Activated CD8-positive, alpha-beta memory T cell treated with anti-CD3 and anti-CD28 coated beads, Interleukin-2, amount 50 U/mL, for 24 hours (primary cell): ENCODE measurements at regions not wholly inside any gene's neighbourhood (a gene's known extent, or its start where the extent isn't known, plus 50 kb on each side); places are given as distances from the start of the nearest gene placed in this dataset.

Source experiments
- DNase-seq: peaks from one replicate; pipeline ENCODE4 v3.0.0-alpha.2; 2020; ENCODE audit errors: extremely low read depth

GRCh38 chr6:103079867-103080266, 1686.4 kb downstream of the GRIK2 start:
- no peak for DNase-seq

DNA sequence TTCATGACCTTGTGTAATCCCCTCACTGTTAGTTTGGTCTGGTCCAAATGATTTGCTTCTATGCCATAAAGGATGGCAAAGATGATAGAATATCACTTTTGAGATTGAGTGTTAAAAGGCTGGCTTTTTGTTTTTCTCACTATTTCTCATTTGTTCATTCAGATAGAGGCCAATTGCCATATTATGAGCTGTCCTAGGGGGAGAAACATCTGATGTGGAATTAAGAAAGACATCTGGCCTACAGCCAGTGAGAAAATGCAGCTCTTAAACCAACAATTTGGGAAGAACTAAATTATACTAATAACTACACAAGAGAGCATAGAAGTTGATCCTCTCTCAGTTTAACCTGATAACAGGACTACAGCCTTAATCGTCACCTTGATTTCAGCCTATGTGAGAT, 1668.6 kb downstream of the GRIK2 start:
- no peak for DNase-seq

- DNase-seq, result no peak
Measured at GRCh38 chr6:103047567-103047966, 1654.1 kb downstream of the GRIK2 start.

- DNase-seq, result no peak
Measured at GRCh38 chr6:103042336-103042735, 1648.8 kb downstream of the GRIK2 start.

GRCh38 chr6:103036846-103037245, 1643.3 kb downstream of the GRIK2 start:
- DNase-seq, result no peak

DNA sequence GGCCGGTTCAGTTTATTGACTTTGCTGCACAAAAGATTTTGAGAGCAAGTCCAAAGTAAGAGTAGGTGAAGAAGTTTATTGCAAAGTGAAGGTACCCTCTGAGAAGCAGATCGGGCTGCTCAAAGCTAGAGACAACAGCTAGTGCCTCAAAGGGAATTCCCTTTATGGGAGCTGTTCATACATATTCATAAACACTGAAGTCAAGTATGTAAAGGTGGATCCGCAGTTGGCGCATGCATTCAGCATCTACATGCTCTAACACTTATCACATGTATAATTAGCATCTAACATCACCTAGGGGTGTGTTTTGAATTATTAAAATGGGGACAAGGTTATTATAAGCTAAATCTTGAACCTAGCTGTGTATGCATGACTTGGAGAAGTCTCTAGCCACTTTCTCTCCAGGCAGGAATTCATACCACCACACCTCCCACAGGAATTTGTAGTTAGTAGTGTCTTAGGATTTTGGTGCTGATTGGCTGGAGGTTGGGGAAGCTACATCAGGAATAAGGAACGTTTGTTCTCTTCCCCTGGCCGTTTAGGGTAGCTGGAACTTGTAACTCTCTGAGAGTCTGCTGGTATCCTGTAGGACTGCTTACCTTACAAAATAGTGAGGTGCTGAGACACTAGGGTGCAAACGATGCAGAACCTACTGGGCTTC, 1633.9 kb downstream of the GRIK2 start:
- DNase-seq, result no peak

GRCh38 chr6:103018426-103018825, 1624.9 kb downstream of the GRIK2 start:
- DNase-seq, result no peak

DNA sequence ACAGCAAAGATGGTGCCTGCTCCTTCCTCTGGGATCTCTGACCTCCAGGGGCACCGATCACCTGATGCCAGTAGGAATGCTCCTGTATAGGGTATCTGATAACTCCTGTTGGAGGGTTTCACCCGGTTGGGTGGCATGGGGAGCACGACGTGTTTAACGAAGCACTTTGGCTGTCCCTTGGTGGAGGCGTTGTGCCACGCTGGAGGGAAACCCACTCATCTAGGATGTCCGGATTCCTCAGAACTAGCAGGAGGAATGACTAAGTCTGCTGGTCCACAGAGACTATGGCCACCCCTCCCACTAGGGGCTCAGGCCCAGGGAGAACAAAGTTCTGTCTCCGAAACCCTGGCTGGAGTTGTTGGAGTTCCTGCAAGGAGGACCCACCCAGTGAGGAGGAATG, 1624.4 kb downstream of the GRIK2 start:
- DNase-seq, result no peak

DNA sequence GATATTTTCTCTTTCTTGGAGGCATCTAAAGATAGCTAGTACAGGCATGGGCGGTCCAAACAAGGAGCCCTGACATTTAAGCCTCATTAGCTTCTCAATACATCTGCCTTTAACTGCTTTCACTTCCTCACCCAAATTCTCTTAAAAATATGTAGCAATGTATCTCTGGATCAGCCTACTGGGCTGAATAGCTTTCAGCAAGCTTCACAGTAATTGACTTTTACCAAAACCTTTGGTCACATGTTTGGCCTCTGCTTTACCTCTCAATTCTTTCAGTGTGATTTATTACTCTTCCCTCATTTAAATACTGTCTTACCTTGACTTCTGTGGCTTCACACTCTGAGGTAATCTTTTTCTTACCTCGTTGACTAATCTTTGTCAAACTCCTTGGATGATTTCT, 1618.1 kb downstream of the GRIK2 start:
- no peak for DNase-seq

DNA sequence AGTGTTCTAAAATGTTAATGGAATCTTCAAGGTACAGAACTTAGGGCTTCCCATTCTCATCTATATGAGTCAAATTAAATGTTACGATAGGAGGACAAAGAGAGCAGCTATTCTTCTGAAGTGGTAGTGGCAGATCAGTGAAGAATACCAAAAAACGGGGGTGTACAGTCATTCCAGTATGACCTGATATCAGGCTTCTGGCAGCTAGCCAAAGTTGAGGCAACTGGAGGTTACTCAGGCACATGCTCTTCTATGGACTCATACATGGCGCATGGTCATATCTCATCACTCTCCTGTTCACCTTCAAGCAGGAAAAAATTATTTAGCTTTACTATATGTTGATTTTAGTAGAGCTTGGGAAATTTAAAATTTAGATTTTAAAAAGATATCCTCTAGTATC, 1608.8 kb downstream of the GRIK2 start:
- no peak for DNase-seq

- DNase-seq, result no peak
Measured at GRCh38 chr6:103001724-103002123, 1608.2 kb downstream of the GRIK2 start.

- DNase-seq, result no peak
Measured at GRCh38 chr6:103000688-103001087, 1607.2 kb downstream of the GRIK2 start.

DNA sequence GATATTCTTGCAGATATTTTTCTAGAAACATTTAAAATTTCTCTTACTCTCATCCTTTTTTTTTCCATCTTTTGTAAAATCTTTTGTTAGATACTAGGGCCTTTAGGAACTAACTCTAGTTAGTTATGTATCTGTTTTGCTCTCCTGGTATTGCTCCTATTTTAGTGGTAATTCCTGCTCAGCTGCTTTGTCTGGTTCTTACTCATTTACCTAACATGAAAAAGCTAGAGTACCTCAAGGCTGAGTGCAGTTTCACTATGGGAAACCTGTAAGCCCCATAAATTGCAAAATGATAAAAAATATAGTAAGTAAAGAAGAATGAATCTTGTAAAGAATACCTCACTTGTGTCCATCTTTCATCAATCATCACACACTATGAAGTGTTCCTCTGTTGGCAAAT, 1602.0 kb downstream of the GRIK2 start:
- DNase-seq, result no peak

GRCh38 chr6:102994866-102995265, 1601.4 kb downstream of the GRIK2 start:
- DNase-seq, result no peak

DNA sequence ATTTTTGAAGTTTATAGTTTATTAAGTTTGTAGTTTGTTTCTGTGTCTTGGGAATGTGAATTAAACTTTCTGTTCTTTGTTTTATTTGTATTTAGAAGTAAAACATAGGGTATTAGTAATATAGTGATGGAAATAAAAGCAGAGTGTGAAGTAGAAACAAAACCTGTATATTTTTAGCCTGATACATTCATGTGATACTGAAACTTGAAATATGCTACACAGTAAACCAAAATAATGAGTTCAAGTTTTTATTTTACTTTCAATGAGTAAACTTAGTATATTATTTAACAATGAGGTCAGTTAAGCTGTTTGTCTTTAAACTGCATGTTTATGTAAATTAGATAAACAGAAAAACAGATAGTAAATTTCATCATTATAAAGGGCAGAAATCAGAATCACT, 1592.6 kb downstream of the GRIK2 start:
- DNase-seq, result no peak

- no peak for DNase-seq
Measured at GRCh38 chr6:102984357-102984756, 1590.8 kb downstream of the GRIK2 start.

DNA sequence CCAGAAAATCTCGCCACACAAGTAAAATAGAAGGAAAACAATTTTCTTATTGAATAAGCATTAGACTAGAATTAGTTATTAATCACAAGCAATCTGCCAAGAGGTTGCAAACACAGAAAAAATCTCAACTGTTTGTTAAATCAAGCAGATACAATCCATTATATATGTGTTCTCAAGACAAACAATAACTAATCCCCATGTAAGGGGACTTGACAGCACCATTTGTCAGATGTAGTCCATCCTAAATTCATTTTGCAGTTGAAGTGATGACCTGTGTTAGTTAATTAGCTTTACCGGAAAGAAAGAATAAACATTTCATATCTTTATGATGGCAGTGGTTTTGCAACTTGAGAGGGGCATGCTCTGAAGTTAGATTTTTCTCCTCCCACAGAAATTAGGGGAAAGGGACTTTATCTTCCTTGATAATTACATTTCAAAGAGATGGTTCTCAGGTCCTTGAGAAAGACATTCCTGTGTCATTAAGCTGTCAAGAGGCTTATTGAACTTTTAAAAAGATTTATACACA, 1588.0 kb downstream of the GRIK2 start:
- no peak for DNase-seq

GRCh38 chr6:102980951-102981350, 1587.4 kb downstream of the GRIK2 start:
- no peak for DNase-seq

- DNase-seq, result no peak
Measured at GRCh38 chr6:102961902-102962301, 1568.4 kb downstream of the GRIK2 start.

DNA sequence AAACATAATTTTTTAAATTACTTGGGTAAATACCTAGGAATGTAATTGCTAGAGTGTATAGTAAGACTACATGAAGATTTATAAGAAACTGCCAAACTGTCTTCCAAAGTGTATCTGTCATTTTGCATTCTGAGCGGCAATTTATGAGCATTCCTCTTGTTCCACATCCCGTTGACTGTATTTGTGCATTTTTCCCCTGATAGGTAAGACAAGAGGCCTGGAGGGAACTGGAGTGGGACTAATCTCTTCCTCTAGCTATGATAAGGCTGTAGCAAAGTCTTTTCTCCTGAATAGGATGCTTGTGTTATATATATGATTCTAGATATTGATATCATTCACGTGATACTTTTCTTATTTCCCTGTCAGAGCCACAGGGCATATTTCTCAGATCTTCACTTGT, 1557.5 kb downstream of the GRIK2 start:
- no peak for DNase-seq

GRCh38 chr6:102944475-102944874, 1551.0 kb downstream of the GRIK2 start:
- no peak for DNase-seq

DNA sequence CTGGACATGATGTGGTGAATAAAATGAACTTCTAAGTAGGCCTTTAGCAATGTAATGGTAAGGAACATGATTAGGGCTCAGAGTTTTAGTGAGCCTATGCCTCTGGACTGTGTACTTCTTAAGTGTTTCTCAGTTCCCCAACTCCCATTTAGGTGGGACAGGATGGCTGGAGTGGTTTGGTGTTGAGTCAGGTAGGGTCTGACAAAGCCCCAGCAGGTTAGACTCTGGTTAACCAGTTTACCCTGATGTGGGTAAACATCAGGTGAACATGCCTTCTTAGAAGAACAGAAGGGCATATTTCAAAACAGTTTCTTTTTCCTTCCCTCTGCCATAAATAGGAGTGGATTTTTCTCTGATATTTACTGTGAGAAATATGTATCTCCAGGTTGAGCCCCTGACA, 1548.7 kb downstream of the GRIK2 start:
- DNase-seq, result no peak

- DNase-seq, result no peak
Measured at GRCh38 chr6:102936959-102937358, 1543.5 kb downstream of the GRIK2 start.

DNA sequence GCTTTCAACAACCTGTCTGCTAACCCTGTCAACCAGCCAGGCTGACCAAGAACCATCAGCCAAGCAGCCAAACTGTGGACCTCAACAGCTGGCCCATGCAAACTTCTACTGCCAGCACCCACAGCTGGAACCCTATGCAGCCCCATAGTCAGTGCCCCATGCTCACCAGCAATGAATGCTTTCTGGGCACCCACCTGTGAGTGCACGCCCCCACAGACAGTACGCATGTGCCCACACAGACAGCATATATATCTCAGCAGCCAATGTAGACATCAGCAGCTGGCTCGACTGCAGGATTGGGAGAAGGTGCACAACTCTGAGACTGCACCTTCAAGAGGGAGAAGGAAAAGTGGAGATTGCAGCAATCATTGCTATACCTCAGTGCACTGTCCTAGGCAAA, 1534.6 kb downstream of the GRIK2 start:
- no peak for DNase-seq
